HEK293 (cell line): ENCODE measurements at regions not wholly inside any gene's neighbourhood (a gene's known extent, or its start where the extent isn't known, plus 50 kb on each side); places are given as distances from the start of the nearest gene placed in this dataset.

Experiments used
- CTCF ChIA-PET: fragments of 350-600 bp; formaldehyde crosslinking; extraction: SDS; loops from one replicate; lab custom pipeline; 2021; ENCODE audit warnings: antibody characterized with exemption; lab: Yijun Ruan, JAX
- POLR2A ChIA-PET: fragments of 300-600 bp; formaldehyde crosslinking; extraction: SDS; loops from one replicate; lab custom pipeline; 2020; ENCODE audit warnings: antibody characterized with exemption, inconsistent platforms; lab: Yijun Ruan, JAX
- H3K27ac ChIP-seq: fragments of 200-500 bp; sonication (Bioruptor generic); 2 replicates; pipeline ENCODE4 v1.5.1; 2014; ENCODE audit warnings: low read depth, low read length, control low read depth, inconsistent platforms; ENCODE audit errors: extremely low read depth
- H3K36me3 ChIP-seq, 2 experiments: fragments of 200-500 bp in 1 of 2; sonication (Bioruptor generic) in 1 of 2; 1 replicate in 1 of 2; 2 replicates in 1 of 2; pipeline ENCODE4 v1.5.1; 2014 to 2017; ENCODE audit warnings: inconsistent platforms in 2 of 2, low read length in 2 of 2; ENCODE audit not compliant: control insufficient read depth in 2 of 2, insufficient read depth in 1 of 2
- H3K4me1 ChIP-seq: fragments of 200-500 bp; sonication (Bioruptor generic); 2 replicates; pipeline ENCODE4 v1.5.1; 2014; ENCODE audit warnings: mild to moderate bottlenecking, low read length, inconsistent platforms; ENCODE audit not compliant: control insufficient read depth, insufficient read depth
- H3K4me3 ChIP-seq: 2 replicates; pipeline ENCODE4 v1.5.1; 2011; ENCODE audit warnings: low read depth, mild to moderate bottlenecking, control low read depth, low read length, moderate library complexity
- H3K9me3 ChIP-seq: fragments of 200-500 bp; sonication (Bioruptor generic); 2 replicates; pipeline ENCODE4 v1.5.1; 2014; ENCODE audit warnings: low read depth, low read length, inconsistent platforms; ENCODE audit not compliant: control insufficient read depth, insufficient read depth
- GLIS1 ChIP-seq: fragments of 450-650 bp; formaldehyde crosslinking; IDR thresholded peaks from 2 replicates; pipeline ENCODE4 v1.5.1; 2016; ENCODE audit warnings: missing biosample characterization, missing genetic modification characterization
- IKZF3 ChIP-seq: fragments of 450-650 bp; IDR thresholded peaks from 2 replicates; pipeline ENCODE4 v1.5.0; 2018; ENCODE audit warnings: missing biosample characterization, mild to moderate bottlenecking, missing genetic modification characterization, moderate library complexity
- KLF1 ChIP-seq: fragments of 450-650 bp; formaldehyde crosslinking; IDR thresholded peaks from 2 replicates; pipeline ENCODE4 v1.5.1; 2016; ENCODE audit warnings: missing biosample characterization, missing genetic modification characterization
- KLF16 ChIP-seq: fragments of 450-650 bp; formaldehyde crosslinking; IDR thresholded peaks from 2 replicates; pipeline ENCODE4 v1.5.1; 2017; ENCODE audit warnings: missing biosample characterization, missing genetic modification characterization
- OSR2 ChIP-seq: fragments of 450-650 bp; formaldehyde crosslinking; IDR thresholded peaks from 2 replicates; pipeline ENCODE4 v1.5.1; 2016; ENCODE audit warnings: missing biosample characterization, missing genetic modification characterization
- REPIN1 ChIP-seq: fragments of 450-650 bp; formaldehyde crosslinking; IDR thresholded peaks from 2 replicates; pipeline ENCODE4 v1.5.1; 2017; ENCODE audit warnings: missing biosample characterization, missing genetic modification characterization, low read depth
- SP3 ChIP-seq: fragments of 450-650 bp; formaldehyde crosslinking; IDR thresholded peaks from 2 replicates; pipeline ENCODE4 v1.5.1; 2016; ENCODE audit warnings: missing biosample characterization, missing genetic modification characterization
- SP7 ChIP-seq: fragments of 450-650 bp; formaldehyde crosslinking; IDR thresholded peaks from 2 replicates; pipeline ENCODE4 v1.5.1; 2016; ENCODE audit warnings: missing biosample characterization, missing genetic modification characterization
- ZBTB48 ChIP-seq: fragments of 450-650 bp; formaldehyde crosslinking; IDR thresholded peaks from 2 replicates; pipeline ENCODE4 v1.5.1; 2016; ENCODE audit warnings: missing biosample characterization, missing genetic modification characterization
- ZBTB8A ChIP-seq: fragments of 450-650 bp; formaldehyde crosslinking; IDR thresholded peaks from 2 replicates; pipeline ENCODE4 v1.5.1; 2016; ENCODE audit warnings: missing biosample characterization, missing genetic modification characterization
- ZFHX2 ChIP-seq: fragments of 450-650 bp; formaldehyde crosslinking; conservative IDR thresholded peaks from 2 replicates; pipeline ENCODE4 v1.5.1; 2016; ENCODE audit warnings: missing biosample characterization, missing genetic modification characterization
- ZNF132 ChIP-seq: fragments of 450-650 bp; formaldehyde crosslinking; IDR thresholded peaks from 2 replicates; pipeline ENCODE4 v1.5.1; 2017; ENCODE audit warnings: missing biosample characterization, missing genetic modification characterization, borderline replicate concordance
- ZNF140 ChIP-seq: fragments of 450-650 bp; formaldehyde crosslinking; IDR thresholded peaks from 2 replicates; pipeline ENCODE4 v1.5.1; 2016; ENCODE audit warnings: missing biosample characterization, missing genetic modification characterization
- ZNF155 ChIP-seq: fragments of 450-650 bp; formaldehyde crosslinking; IDR thresholded peaks from 2 replicates; pipeline ENCODE4 v1.5.1; 2016; ENCODE audit warnings: missing biosample characterization, missing genetic modification characterization
- ZNF19 ChIP-seq: fragments of 450-650 bp; formaldehyde crosslinking; IDR thresholded peaks from 2 replicates; pipeline ENCODE4; 2016; ENCODE audit warnings: missing biosample characterization, missing genetic modification characterization, low read depth
- ZNF221 ChIP-seq: fragments of 450-650 bp; formaldehyde crosslinking; IDR thresholded peaks from 2 replicates; pipeline ENCODE4 v1.5.1; 2017; ENCODE audit warnings: missing biosample characterization, missing genetic modification characterization, borderline replicate concordance
- ZNF23 ChIP-seq: fragments of 450-650 bp; formaldehyde crosslinking; IDR thresholded peaks from 2 replicates; pipeline ENCODE4 v1.5.1; 2016; ENCODE audit warnings: missing biosample characterization, missing genetic modification characterization, borderline replicate concordance
- ZNF324 ChIP-seq: fragments of 450-650 bp; formaldehyde crosslinking; IDR thresholded peaks from 2 replicates; pipeline ENCODE4 v1.5.1; 2016; ENCODE audit warnings: missing biosample characterization, missing genetic modification characterization
- ZNF341 ChIP-seq: fragments of 450-650 bp; formaldehyde crosslinking; IDR thresholded peaks from 2 replicates; pipeline ENCODE4; 2016; ENCODE audit warnings: low read depth, missing biosample characterization, missing genetic modification characterization
- ZNF37A ChIP-seq: fragments of 450-650 bp; IDR thresholded peaks from 2 replicates; pipeline ENCODE4 v1.5.1; 2018; ENCODE audit warnings: missing biosample characterization, missing genetic modification characterization
- ZNF501 ChIP-seq: fragments of 450-650 bp; formaldehyde crosslinking; IDR thresholded peaks from 2 replicates; pipeline ENCODE4 v1.5.1; 2016; ENCODE audit warnings: missing biosample characterization, missing genetic modification characterization
- ZNF510 ChIP-seq: fragments of 450-650 bp; formaldehyde crosslinking; IDR thresholded peaks from 2 replicates; pipeline ENCODE4 v1.5.1; 2018; ENCODE audit warnings: mild to moderate bottlenecking, missing genetic modification characterization, missing biosample characterization; ENCODE audit not compliant: insufficient replicate concordance
- ZNF529 ChIP-seq: fragments of 450-650 bp; formaldehyde crosslinking; IDR thresholded peaks from 2 replicates; pipeline ENCODE4 v1.5.1; 2017; ENCODE audit warnings: missing genetic modification characterization, missing biosample characterization; ENCODE audit not compliant: insufficient replicate concordance
- ZNF548 ChIP-seq: fragments of 450-650 bp; formaldehyde crosslinking; IDR thresholded peaks from 2 replicates; pipeline ENCODE4 v1.5.1; 2016; ENCODE audit warnings: missing biosample characterization, missing genetic modification characterization
- ZNF549 ChIP-seq: fragments of 450-650 bp; IDR thresholded peaks from 2 replicates; pipeline ENCODE4 v1.5.1; 2018; ENCODE audit warnings: missing biosample characterization, missing genetic modification characterization, mild to moderate bottlenecking, inconsistent platforms, moderate library complexity
- ZNF624 ChIP-seq: fragments of 450-650 bp; formaldehyde crosslinking; IDR thresholded peaks from 2 replicates; pipeline ENCODE4 v1.5.1; 2017; ENCODE audit warnings: missing biosample characterization, missing genetic modification characterization
- ZNF747 ChIP-seq: fragments of 450-650 bp; formaldehyde crosslinking; IDR thresholded peaks from 2 replicates; pipeline ENCODE4 v1.5.1; 2016; ENCODE audit warnings: missing biosample characterization, missing genetic modification characterization
- ZNF830 ChIP-seq: fragments of 450-650 bp; IDR thresholded peaks from 2 replicates; pipeline ENCODE4 v1.5.0; 2018; ENCODE audit warnings: missing biosample characterization, missing genetic modification characterization, low read depth, mild to moderate bottlenecking, moderate library complexity
- ZNF837 ChIP-seq: fragments of 450-650 bp; formaldehyde crosslinking; IDR thresholded peaks from 2 replicates; pipeline ENCODE4 v1.5.1; 2016; ENCODE audit warnings: missing biosample characterization, missing genetic modification characterization
- TF ChIP-seq, protein P1 (sequence below): fragments of 450-650 bp; formaldehyde crosslinking; IDR thresholded peaks from 2 replicates; pipeline ENCODE4 v1.5.1; 2017; ENCODE audit warnings: missing biosample characterization, missing genetic modification characterization
- TF ChIP-seq, protein P2 (sequence below): fragments of 450-650 bp; formaldehyde crosslinking; IDR thresholded peaks from 2 replicates; pipeline ENCODE4 v1.5.1; 2016; ENCODE audit warnings: missing biosample characterization, missing genetic modification characterization

DNA sequence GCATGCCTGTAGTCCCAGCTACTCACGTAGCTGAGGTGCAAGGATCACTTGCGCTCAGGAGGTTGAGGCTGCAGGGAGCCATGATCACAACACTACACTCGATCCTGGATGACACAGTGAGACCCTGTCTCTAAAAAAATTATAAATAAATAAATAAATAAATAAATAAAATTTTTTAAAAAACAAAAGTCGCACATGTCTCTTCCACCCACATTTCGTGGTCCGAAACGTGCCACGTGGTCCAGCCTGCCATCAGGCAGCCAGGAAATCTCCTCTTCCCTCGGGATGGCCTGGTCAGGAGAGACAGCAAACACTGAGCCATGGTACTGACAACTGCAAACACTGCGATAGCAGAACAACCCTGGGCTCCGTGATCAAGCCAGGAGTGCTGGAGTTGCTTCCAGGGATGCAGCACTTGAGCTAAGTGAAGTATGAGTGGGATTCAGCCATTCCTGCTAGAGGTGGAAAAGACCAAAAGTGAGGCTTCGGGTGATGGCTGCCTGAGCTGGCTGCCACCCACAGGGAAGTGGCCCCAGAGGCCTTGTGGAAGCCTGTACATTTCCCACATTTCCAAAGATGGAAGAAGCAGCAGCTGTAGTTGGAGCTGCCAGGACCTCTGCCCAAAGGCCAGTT, 193.1 kb downstream of the SMAD2 start:
- ChIA-PET POLR2A (no interaction called here), CTCF (interaction anchor here (0.6 to 4.2 kb wide), 3 partner anchors 11 to 492 kb away, joined by 3 to 26 read pairs (median 6); no protein-coding TSS in a partner anchor)
- Histone ChIP-seq H3K4me1 (no peaks in the 10 kb centered on the region), H3K27ac (no peak overlapping the region), H3K9me3 (no peaks in the 10 kb centered on the region), H3K36me3 (no peaks in the 10 kb centered on the region), H3K4me3 (no peak overlapping the region)
- TF ChIP-seq ZBTB48 (tag by site-specific recombination) (no peak), ZNF624 (no peak), ZNF501 (tag by site-specific recombination) (no peak), ZNF140 (tag by site-specific recombination) (no peak), ZNF549 (tag by site-specific recombination) (no peak), REPIN1 (tag by site-specific recombination) (no peak), ZNF19 (no peak), ZBTB8A (no peak), SP7 (tag by site-specific recombination) (no peak), ZNF747 (tag by site-specific recombination) (no peak), ZNF341 (tag by site-specific recombination) (no peak), ZNF837 (tag by site-specific recombination) (no peak), SP3 (tag by site-specific recombination) (no peak), OSR2 (tag by site-specific recombination) (no peak), ZNF37A (tag by site-specific recombination) (no peak), GLIS1 (tag by site-specific recombination) (no peak), ZNF23 (tag by site-specific recombination) (no peak), ZNF221 (tag by site-specific recombination) (no peak), IKZF3 (no peak)
- TF ChIP-seq, protein P1, sequence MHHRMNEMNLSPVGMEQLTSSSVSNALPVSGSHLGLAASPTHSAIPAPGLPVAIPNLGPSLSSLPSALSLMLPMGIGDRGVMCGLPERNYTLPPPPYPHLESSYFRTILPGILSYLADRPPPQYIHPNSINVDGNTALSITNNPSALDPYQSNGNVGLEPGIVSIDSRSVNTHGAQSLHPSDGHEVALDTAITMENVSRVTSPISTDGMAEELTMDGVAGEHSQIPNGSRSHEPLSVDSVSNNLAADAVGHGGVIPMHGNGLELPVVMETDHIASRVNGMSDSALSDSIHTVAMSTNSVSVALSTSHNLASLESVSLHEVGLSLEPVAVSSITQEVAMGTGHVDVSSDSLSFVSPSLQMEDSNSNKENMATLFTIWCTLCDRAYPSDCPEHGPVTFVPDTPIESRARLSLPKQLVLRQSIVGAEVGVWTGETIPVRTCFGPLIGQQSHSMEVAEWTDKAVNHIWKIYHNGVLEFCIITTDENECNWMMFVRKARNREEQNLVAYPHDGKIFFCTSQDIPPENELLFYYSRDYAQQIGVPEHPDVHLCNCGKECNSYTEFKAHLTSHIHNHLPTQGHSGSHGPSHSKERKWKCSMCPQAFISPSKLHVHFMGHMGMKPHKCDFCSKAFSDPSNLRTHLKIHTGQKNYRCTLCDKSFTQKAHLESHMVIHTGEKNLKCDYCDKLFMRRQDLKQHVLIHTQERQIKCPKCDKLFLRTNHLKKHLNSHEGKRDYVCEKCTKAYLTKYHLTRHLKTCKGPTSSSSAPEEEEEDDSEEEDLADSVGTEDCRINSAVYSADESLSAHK (tag by site-specific recombination) = no peak

DNA sequence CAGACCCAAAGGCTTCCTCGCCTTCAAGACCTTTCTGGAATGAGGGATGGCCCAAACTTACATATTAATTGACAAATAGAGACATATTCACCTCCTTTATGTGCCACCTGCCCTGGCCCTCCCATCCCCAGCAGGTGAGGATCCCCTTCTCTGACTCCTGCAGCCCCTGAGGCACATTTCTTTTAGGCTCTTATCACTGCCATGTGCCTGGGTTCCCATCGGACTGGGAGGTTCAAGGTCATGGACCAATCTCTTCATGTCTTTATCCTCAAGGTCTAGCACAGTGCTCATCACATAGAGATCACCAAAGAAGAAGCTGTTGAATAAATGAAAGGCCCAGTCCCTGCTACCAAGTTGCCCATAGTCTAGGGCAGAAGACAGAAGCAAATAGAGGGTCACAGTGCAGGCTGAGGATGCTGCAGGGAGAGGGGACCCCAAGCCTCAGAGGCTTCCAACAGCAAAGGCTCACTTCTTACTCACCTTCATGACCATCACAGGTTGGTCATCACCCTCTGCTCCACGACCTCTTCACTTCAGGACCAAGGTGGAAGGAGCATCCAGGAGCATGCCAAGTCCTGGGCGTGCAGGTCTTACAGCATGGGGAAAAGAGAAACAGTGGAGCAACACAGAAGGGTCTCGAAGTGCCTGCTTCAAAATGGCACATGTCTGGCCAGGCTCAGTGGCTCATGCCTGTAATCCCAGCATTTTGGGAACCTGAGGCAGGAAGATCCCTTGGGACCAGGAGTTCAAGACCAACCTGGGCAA, 193.9 kb downstream of the SMAD2 start:
- TF ChIP-seq ZNF132 (tag by site-specific recombination) = no peak
- TF ChIP-seq ZNF510 (tag by site-specific recombination) = no peak
- TF ChIP-seq ZNF155 = no peak
- no peak for TF ChIP-seq ZNF830 (tag by site-specific recombination)
- TF ChIP-seq ZNF324 = no peak
- TF ChIP-seq KLF1 (tag by site-specific recombination) = no peak
- TF ChIP-seq ZNF529 (tag by site-specific recombination) = no peak
- no peak for TF ChIP-seq ZNF837 (tag by site-specific recombination)
- TF ChIP-seq, protein P2, sequence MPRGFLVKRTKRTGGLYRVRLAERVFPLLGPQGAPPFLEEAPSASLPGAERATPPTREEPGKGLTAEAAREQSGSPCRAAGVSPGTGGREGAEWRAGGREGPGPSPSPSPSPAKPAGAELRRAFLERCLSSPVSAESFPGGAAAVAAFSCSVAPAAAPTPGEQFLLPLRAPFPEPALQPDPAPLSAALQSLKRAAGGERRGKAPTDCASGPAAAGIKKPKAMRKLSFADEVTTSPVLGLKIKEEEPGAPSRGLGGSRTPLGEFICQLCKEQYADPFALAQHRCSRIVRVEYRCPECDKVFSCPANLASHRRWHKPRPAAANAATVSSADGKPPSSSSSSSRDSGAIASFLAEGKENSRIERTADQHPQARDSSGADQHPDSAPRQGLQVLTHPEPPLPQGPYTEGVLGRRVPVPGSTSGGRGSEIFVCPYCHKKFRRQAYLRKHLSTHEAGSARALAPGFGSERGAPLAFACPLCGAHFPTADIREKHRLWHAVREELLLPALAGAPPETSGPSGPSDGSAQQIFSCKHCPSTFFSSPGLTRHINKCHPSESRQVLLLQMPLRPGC (tag by site-specific recombination) = no peak
- TF ChIP-seq ZFHX2 (tag by site-specific recombination) = no peak
- TF ChIP-seq KLF16 (tag by site-specific recombination) = no peak
- TF ChIP-seq ZNF548 (tag by site-specific recombination) = no peak
- TF ChIP-seq, all 188 proteins: peak for 0
- POLR2A ChIA-PET = no interaction called here
- no peak overlapping the region for H3K27ac ChIP-seq
- no peak overlapping the region for H3K4me3 ChIP-seq
- H3K4me1 ChIP-seq = no peaks in the 10 kb centered on the region
- H3K9me3 ChIP-seq = no peaks in the 10 kb centered on the region
- CTCF ChIA-PET = interaction anchor here (0.6 to 4.2 kb wide), 3 partner anchors 12 to 492 kb away, joined by 3 to 26 read pairs (median 6); no protein-coding TSS in a partner anchor
- no peaks in the 10 kb centered on the region for H3K36me3 ChIP-seq
